HEK293 (cell line): ENCODE measurements at regions not wholly inside any gene's neighbourhood (a gene's known extent, or its start where the extent isn't known, plus 50 kb on each side); places are given as distances from the start of the nearest gene placed in this dataset.
A peak's percentile ranks its signal among the peaks of the same experiment; 100 is the strongest.

ENCODE experiments used
- CTCF ChIA-PET: fragments of 350-600 bp; formaldehyde crosslinking; extraction: SDS; loops from one replicate; lab custom pipeline; 2021; ENCODE audit warnings: antibody characterized with exemption; lab: Yijun Ruan, JAX
- POLR2A ChIA-PET: fragments of 300-600 bp; formaldehyde crosslinking; extraction: SDS; loops from one replicate; lab custom pipeline; 2020; ENCODE audit warnings: antibody characterized with exemption, inconsistent platforms; lab: Yijun Ruan, JAX
- H3K27ac ChIP-seq: fragments of 200-500 bp; sonication (Bioruptor generic); 2 replicates; pipeline ENCODE4 v1.5.1; 2014; ENCODE audit warnings: low read depth, low read length, control low read depth, inconsistent platforms; ENCODE audit errors: extremely low read depth
- H3K36me3 ChIP-seq, 2 experiments: fragments of 200-500 bp in 1 of 2; sonication (Bioruptor generic) in 1 of 2; 1 replicate in 1 of 2; 2 replicates in 1 of 2; pipeline ENCODE4 v1.5.1; 2014 to 2017; ENCODE audit warnings: inconsistent platforms in 2 of 2, low read length in 2 of 2; ENCODE audit not compliant: control insufficient read depth in 2 of 2, insufficient read depth in 1 of 2
- H3K4me1 ChIP-seq: fragments of 200-500 bp; sonication (Bioruptor generic); 2 replicates; pipeline ENCODE4 v1.5.1; 2014; ENCODE audit warnings: mild to moderate bottlenecking, low read length, inconsistent platforms; ENCODE audit not compliant: control insufficient read depth, insufficient read depth
- H3K4me3 ChIP-seq: 2 replicates; pipeline ENCODE4 v1.5.1; 2011; ENCODE audit warnings: low read depth, mild to moderate bottlenecking, control low read depth, low read length, moderate library complexity
- H3K9me3 ChIP-seq: fragments of 200-500 bp; sonication (Bioruptor generic); 2 replicates; pipeline ENCODE4 v1.5.1; 2014; ENCODE audit warnings: low read depth, low read length, inconsistent platforms; ENCODE audit not compliant: control insufficient read depth, insufficient read depth
- REPIN1 ChIP-seq: fragments of 450-650 bp; formaldehyde crosslinking; IDR thresholded peaks from 2 replicates; pipeline ENCODE4 v1.5.1; 2017; ENCODE audit warnings: missing biosample characterization, missing genetic modification characterization, low read depth
- SP7 ChIP-seq: fragments of 450-650 bp; formaldehyde crosslinking; IDR thresholded peaks from 2 replicates; pipeline ENCODE4 v1.5.1; 2016; ENCODE audit warnings: missing biosample characterization, missing genetic modification characterization
- ZBTB17 ChIP-seq: fragments of 450-650 bp; formaldehyde crosslinking; IDR thresholded peaks from 2 replicates; pipeline ENCODE4 v1.5.1; 2016; ENCODE audit warnings: missing biosample characterization, missing genetic modification characterization
- ZNF157 ChIP-seq: fragments of 450-650 bp; formaldehyde crosslinking; IDR thresholded peaks from 2 replicates; pipeline ENCODE4 v1.5.1; 2016; ENCODE audit warnings: missing biosample characterization, missing genetic modification characterization
- ZNF214 ChIP-seq: fragments of 450-650 bp; formaldehyde crosslinking; IDR thresholded peaks from 2 replicates; pipeline ENCODE4 v1.5.1; 2017; ENCODE audit warnings: missing biosample characterization, mild to moderate bottlenecking, missing genetic modification characterization, borderline replicate concordance
- ZNF239 ChIP-seq: fragments of 450-650 bp; formaldehyde crosslinking; IDR thresholded peaks from 2 replicates; pipeline ENCODE4 v1.5.1; 2016; ENCODE audit warnings: missing biosample characterization, missing genetic modification characterization
- ZNF266 ChIP-seq: fragments of 450-650 bp; formaldehyde crosslinking; IDR thresholded peaks from 2 replicates; pipeline ENCODE4 v1.5.1; 2016; ENCODE audit warnings: missing biosample characterization, missing genetic modification characterization, low read depth
- ZNF335 ChIP-seq: fragments of 450-650 bp; formaldehyde crosslinking; conservative IDR thresholded peaks from 2 replicates; pipeline ENCODE4 v1.5.1; 2016; ENCODE audit warnings: missing biosample characterization, missing genetic modification characterization
- ZNF341 ChIP-seq: fragments of 450-650 bp; formaldehyde crosslinking; IDR thresholded peaks from 2 replicates; pipeline ENCODE4; 2016; ENCODE audit warnings: low read depth, missing biosample characterization, missing genetic modification characterization
- ZNF600 ChIP-seq: fragments of 450-650 bp; formaldehyde crosslinking; IDR thresholded peaks from 2 replicates; pipeline ENCODE4 v1.5.1; 2016; ENCODE audit warnings: missing biosample characterization, missing genetic modification characterization
- ZNF623 ChIP-seq: fragments of 450-650 bp; formaldehyde crosslinking; IDR thresholded peaks from 2 replicates; pipeline ENCODE4 v1.5.1; 2016; ENCODE audit warnings: missing biosample characterization, missing genetic modification characterization
- ZNF654 ChIP-seq: fragments of 450-650 bp; formaldehyde crosslinking; IDR thresholded peaks from 2 replicates; pipeline ENCODE4 v1.5.1; 2016; ENCODE audit warnings: low read depth, missing biosample characterization, missing genetic modification characterization
- ZNF791 ChIP-seq: fragments of 450-650 bp; formaldehyde crosslinking; IDR thresholded peaks from 2 replicates; pipeline ENCODE4 v1.5.1; 2016; ENCODE audit warnings: missing biosample characterization, missing genetic modification characterization
- ZSCAN23 ChIP-seq: fragments of 450-650 bp; formaldehyde crosslinking; IDR thresholded peaks from 2 replicates; pipeline ENCODE4 v1.5.1; 2016; ENCODE audit warnings: missing biosample characterization, missing genetic modification characterization
- TF ChIP-seq, protein P1 (sequence below): fragments of 450-650 bp; formaldehyde crosslinking; IDR thresholded peaks from 2 replicates; pipeline ENCODE4 v1.5.1; 2016; ENCODE audit warnings: missing biosample characterization, missing genetic modification characterization, borderline replicate concordance
- TF ChIP-seq, protein P2 (sequence below): fragments of 450-650 bp; formaldehyde crosslinking; IDR thresholded peaks from 2 replicates; pipeline ENCODE4 v1.5.1; 2017; ENCODE audit warnings: missing biosample characterization, missing genetic modification characterization
- TF ChIP-seq, protein P3 (sequence below): fragments of 450-650 bp; formaldehyde crosslinking; IDR thresholded peaks from 2 replicates; pipeline ENCODE4 v1.5.1; 2016; ENCODE audit warnings: missing biosample characterization, missing genetic modification characterization, borderline replicate concordance

DNA sequence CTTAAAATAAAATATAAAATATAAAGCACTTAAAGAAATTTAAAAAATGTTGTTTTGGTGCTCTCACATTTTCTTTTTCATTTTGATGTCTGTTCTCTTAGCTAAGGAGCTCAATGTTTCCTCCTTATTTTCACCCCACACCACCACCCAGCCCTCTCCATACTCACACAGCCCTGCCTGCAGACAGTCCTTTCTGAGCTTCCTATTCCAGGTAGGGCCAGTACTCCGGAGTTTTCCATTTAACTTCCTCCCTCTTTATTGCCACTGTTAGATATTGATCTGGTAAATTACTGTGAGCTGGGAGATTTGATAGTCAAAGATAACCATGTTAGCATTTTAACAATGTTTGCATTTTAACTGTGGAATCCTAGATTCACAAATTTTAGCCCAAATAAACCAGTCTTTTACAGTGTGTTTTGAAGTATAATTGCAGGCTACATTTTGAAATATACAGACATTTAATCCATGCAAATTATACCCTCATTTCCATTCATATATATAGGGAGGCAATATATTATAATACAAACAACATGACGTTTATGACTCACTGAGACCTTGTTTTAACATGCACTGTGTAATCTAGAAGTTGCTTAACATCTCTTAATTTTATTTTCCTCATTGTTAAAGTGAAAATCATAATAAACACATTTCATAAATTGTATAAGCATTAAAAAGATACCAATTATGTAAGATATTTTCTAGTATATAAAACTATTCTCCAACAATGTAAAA, 927.1 kb downstream of the NR2F1-AS1 start:
- Histone ChIP-seq H3K36me3 (no peaks in the 10 kb centered on the region), H3K4me1 (peaks cover 3% of the 10 kb centered on the region; the same call in 1 of the 2 replicates), H3K9me3 (no peaks in the 10 kb centered on the region), H3K27ac (no peak overlapping the region), H3K4me3 (no peak overlapping the region)
- CTCF ChIA-PET: no interaction called here
- TF ChIP-seq ZNF335 (tag by site-specific recombination) (no peak), SP7 (tag by site-specific recombination) (0 out of 2 replicates have a peak, but pooled peaks have one; percentile 53)
- POLR2A ChIA-PET: no interaction called here

DNA sequence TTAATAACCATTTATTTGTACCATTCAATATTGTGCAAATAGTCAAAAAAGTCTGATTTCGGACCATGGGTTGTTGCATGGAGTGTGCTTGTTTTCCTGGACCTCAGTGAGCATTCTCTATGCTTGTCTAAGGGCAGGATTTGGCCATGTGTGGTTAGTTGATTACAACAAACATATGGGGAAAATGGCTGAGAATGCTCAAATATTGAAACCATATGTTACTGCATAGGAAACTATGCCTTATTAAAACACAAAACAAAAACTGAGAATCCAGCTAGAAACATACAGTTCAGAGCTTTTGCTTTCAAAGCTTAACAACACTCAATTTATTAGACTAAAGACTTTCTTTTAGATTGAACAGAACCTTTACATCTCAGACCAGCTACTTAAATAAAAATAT, 928.3 kb downstream of the NR2F1-AS1 start:
- H3K36me3 ChIP-seq: no peaks in the 10 kb centered on the region
- peaks cover 3% of the 10 kb centered on the region; the same call in 1 of the 2 replicates for H3K4me1 ChIP-seq
- no peak overlapping the region for H3K27ac ChIP-seq
- H3K4me3 ChIP-seq: no peak overlapping the region
- ChIA-PET CTCF (no interaction called here), POLR2A (no interaction called here)
- no peaks in the 10 kb centered on the region for H3K9me3 ChIP-seq
- TF ChIP-seq, protein P1, sequence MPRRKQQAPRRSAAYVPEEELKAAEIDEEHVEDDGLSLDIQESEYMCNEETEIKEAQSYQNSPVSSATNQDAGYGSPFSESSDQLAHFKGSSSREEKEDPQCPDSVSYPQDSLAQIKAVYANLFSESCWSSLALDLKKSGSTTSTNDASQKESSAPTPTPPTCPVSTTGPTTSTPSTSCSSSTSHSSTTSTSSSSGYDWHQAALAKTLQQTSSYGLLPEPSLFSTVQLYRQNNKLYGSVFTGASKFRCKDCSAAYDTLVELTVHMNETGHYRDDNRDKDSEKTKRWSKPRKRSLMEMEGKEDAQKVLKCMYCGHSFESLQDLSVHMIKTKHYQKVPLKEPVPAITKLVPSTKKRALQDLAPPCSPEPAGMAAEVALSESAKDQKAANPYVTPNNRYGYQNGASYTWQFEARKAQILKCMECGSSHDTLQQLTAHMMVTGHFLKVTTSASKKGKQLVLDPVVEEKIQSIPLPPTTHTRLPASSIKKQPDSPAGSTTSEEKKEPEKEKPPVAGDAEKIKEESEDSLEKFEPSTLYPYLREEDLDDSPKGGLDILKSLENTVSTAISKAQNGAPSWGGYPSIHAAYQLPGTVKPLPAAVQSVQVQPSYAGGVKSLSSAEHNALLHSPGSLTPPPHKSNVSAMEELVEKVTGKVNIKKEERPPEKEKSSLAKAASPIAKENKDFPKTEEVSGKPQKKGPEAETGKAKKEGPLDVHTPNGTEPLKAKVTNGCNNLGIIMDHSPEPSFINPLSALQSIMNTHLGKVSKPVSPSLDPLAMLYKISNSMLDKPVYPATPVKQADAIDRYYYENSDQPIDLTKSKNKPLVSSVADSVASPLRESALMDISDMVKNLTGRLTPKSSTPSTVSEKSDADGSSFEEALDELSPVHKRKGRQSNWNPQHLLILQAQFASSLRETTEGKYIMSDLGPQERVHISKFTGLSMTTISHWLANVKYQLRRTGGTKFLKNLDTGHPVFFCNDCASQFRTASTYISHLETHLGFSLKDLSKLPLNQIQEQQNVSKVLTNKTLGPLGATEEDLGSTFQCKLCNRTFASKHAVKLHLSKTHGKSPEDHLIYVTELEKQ (tag by site-specific recombination): no peak
- TF ChIP-seq ZNF654 (tag by site-specific recombination): no peak
- no peak for TF ChIP-seq ZNF341 (tag by site-specific recombination)
- no peak for TF ChIP-seq ZNF214 (tag by site-specific recombination)
- no peak for TF ChIP-seq ZNF791 (tag by site-specific recombination)
- no peak for TF ChIP-seq ZNF266
- TF ChIP-seq ZNF157 (tag by site-specific recombination): no peak
- no peak for TF ChIP-seq ZNF600 (tag by site-specific recombination)
- no peak for TF ChIP-seq ZBTB17 (tag by site-specific recombination)
- TF ChIP-seq, protein P2, sequence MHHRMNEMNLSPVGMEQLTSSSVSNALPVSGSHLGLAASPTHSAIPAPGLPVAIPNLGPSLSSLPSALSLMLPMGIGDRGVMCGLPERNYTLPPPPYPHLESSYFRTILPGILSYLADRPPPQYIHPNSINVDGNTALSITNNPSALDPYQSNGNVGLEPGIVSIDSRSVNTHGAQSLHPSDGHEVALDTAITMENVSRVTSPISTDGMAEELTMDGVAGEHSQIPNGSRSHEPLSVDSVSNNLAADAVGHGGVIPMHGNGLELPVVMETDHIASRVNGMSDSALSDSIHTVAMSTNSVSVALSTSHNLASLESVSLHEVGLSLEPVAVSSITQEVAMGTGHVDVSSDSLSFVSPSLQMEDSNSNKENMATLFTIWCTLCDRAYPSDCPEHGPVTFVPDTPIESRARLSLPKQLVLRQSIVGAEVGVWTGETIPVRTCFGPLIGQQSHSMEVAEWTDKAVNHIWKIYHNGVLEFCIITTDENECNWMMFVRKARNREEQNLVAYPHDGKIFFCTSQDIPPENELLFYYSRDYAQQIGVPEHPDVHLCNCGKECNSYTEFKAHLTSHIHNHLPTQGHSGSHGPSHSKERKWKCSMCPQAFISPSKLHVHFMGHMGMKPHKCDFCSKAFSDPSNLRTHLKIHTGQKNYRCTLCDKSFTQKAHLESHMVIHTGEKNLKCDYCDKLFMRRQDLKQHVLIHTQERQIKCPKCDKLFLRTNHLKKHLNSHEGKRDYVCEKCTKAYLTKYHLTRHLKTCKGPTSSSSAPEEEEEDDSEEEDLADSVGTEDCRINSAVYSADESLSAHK (tag by site-specific recombination): no peak
- no peak for TF ChIP-seq ZNF623 (tag by site-specific recombination)
- TF ChIP-seq REPIN1 (tag by site-specific recombination): no peak
- TF ChIP-seq ZSCAN23 (tag by site-specific recombination): no peak
- no peak for TF ChIP-seq ZNF239 (tag by site-specific recombination)
- TF ChIP-seq, protein P3, sequence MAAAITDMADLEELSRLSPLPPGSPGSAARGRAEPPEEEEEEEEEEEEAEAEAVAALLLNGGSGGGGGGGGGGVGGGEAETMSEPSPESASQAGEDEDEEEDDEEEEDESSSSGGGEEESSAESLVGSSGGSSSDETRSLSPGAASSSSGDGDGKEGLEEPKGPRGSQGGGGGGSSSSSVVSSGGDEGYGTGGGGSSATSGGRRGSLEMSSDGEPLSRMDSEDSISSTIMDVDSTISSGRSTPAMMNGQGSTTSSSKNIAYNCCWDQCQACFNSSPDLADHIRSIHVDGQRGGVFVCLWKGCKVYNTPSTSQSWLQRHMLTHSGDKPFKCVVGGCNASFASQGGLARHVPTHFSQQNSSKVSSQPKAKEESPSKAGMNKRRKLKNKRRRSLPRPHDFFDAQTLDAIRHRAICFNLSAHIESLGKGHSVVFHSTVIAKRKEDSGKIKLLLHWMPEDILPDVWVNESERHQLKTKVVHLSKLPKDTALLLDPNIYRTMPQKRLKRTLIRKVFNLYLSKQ (tag by site-specific recombination): no peak
